Trophoblast cell (in vitro differentiated cells and primary cell): ENCODE measurements at regions not wholly inside any gene's neighbourhood (a gene's known extent, or its start where the extent isn't known, plus 50 kb on each side); places are given as distances from the start of the nearest gene placed in this dataset.

Source experiments
- DNase-seq, 2 donors: peaks; one replicate each; pipeline ENCODE4 v3.0.0-alpha.2; 2016
- H2AFZ ChIP-seq: 2 replicates; pipeline ENCODE4 v1.6.1; 2013; ENCODE audit warnings: low read length, moderate library complexity, mild to moderate bottlenecking; ENCODE audit not compliant: insufficient read depth, poor library complexity
- H2AK5ac ChIP-seq: 2 replicates; pipeline ENCODE4 v1.6.1; 2013; ENCODE audit warnings: mild to moderate bottlenecking, low read length
- H2BK120ac ChIP-seq: 2 replicates; pipeline ENCODE4 v1.6.1; 2013; ENCODE audit warnings: low read length, mild to moderate bottlenecking, moderate library complexity; ENCODE audit not compliant: insufficient read depth, poor library complexity
- H2BK12ac ChIP-seq: 2 replicates; pipeline ENCODE4 v1.6.1; 2013; ENCODE audit warnings: mild to moderate bottlenecking, low read length, moderate library complexity
- H2BK5ac ChIP-seq: 2 replicates; pipeline ENCODE4 v1.6.1; 2013; ENCODE audit warnings: low read length, low read depth, moderate library complexity, mild to moderate bottlenecking; ENCODE audit not compliant: poor library complexity
- H3K14ac ChIP-seq: 2 replicates; pipeline ENCODE4 v1.6.1; 2013; ENCODE audit warnings: mild to moderate bottlenecking, low read length
- H3K18ac ChIP-seq: 2 replicates; pipeline ENCODE4 v1.6.1; 2013; ENCODE audit warnings: mild to moderate bottlenecking, low read length
- H3K23ac ChIP-seq: 2 replicates; pipeline ENCODE4 v1.6.1; 2013; ENCODE audit warnings: low read length
- H3K27ac ChIP-seq: 2 replicates; pipeline ENCODE4 v1.5.1; 2013; ENCODE audit warnings: low read depth, mild to moderate bottlenecking, inconsistent platforms, low read length, moderate library complexity
- H3K27me3 ChIP-seq: 2 replicates; pipeline ENCODE4 v1.6.1; 2013; ENCODE audit warnings: inconsistent platforms, mild to moderate bottlenecking, low read length, moderate library complexity; ENCODE audit not compliant: insufficient read depth
- H3K36me3 ChIP-seq, 2 experiments: 1 replicate in 1 of 2; 2 replicates in 1 of 2; pipeline ENCODE4 v1.6.1; 2013; ENCODE audit warnings: low read length in 2 of 2, mild to moderate bottlenecking in 2 of 2, moderate library complexity in 1 of 2; ENCODE audit not compliant: insufficient read depth in 2 of 2, control insufficient read depth in 1 of 2
- H3K4ac ChIP-seq: 2 replicates; pipeline ENCODE4 v1.6.1; 2013; ENCODE audit warnings: low read depth, mild to moderate bottlenecking, low read length, moderate library complexity
- H3K4me1 ChIP-seq, 2 experiments: 1 replicate in 1 of 2; 2 replicates in 1 of 2; pipeline ENCODE4 v1.6.1; 2013; ENCODE audit warnings: low read length in 2 of 2, mild to moderate bottlenecking in 2 of 2, moderate library complexity in 1 of 2; ENCODE audit not compliant: insufficient read depth in 2 of 2, control insufficient read depth in 1 of 2
- H3K4me2 ChIP-seq: 2 replicates; pipeline ENCODE4 v1.6.1; 2013; ENCODE audit warnings: inconsistent platforms, mild to moderate bottlenecking, low read length, moderate library complexity
- H3K4me3 ChIP-seq: 2 replicates; pipeline ENCODE4 v1.5.1; 2013; ENCODE audit warnings: mild to moderate bottlenecking, low read depth, low read length, inconsistent platforms
- H3K79me1 ChIP-seq: one replicate; pipeline ENCODE4 v1.6.1; 2013; ENCODE audit warnings: low read length
- H3K79me2 ChIP-seq: 2 replicates; pipeline ENCODE4 v1.6.1; 2013; ENCODE audit warnings: low read length, mild to moderate bottlenecking; ENCODE audit not compliant: control insufficient read depth, insufficient read depth, poor library complexity
- H3K9ac ChIP-seq: 2 replicates; pipeline ENCODE4 v1.6.1; 2013; ENCODE audit warnings: mild to moderate bottlenecking, low read length
- H3K9me3 ChIP-seq: 2 replicates; pipeline ENCODE4 v1.6.1; 2013; ENCODE audit warnings: low read depth, mild to moderate bottlenecking, control low read depth, inconsistent platforms, low read length; ENCODE audit not compliant: insufficient read depth
- H4K12ac ChIP-seq: 2 replicates; pipeline ENCODE4 v1.6.1; 2013; ENCODE audit warnings: low read depth, mild to moderate bottlenecking, low read length, moderate library complexity
- H4K8ac ChIP-seq: 2 replicates; pipeline ENCODE4 v1.6.1; 2013; ENCODE audit warnings: low read depth, mild to moderate bottlenecking, low read length, moderate library complexity
- H4K91ac ChIP-seq: one replicate; pipeline ENCODE4 v1.6.1; 2013; ENCODE audit warnings: low read depth, mild to moderate bottlenecking, low read length, moderate library complexity
- WGBS: extraction: QIAGEN DNeasy Blood & Tissue Kit; methylation state at CpG from one replicate; pipeline ENCODE4 v1.1.7; 2013; ENCODE audit warnings: missing lambda C conversion rate; ENCODE audit not compliant: insufficient read length, insufficient coverage; ENCODE audit errors: extremely low coverage; 5-methylcytosine and 5-hydroxymethylcytosine counted together

GRCh38 chr10:128277267-128277840 is 151.1 kb upstream of the MKI67 start:
- Histone ChIP-seq H3K4me3 (no peak overlapping the region), H2AFZ (no peak overlapping the region), H4K91ac (no peak overlapping the region), H3K27me3 (no peaks in the 10 kb centered on the region), H3K79me1 (no peaks in the 10 kb centered on the region), H3K27ac (no peak overlapping the region), H3K14ac (no peak overlapping the region), H3K36me3 (no peaks in the 10 kb centered on the region), H2BK120ac (no peak overlapping the region), H3K79me2 (no peaks in the 10 kb centered on the region), H3K4me2 (no peak overlapping the region), H4K12ac (no peak overlapping the region), H4K8ac (no peak overlapping the region), H3K18ac (no peak overlapping the region), H3K9me3 (no peaks in the 10 kb centered on the region), H3K4ac (no peak overlapping the region), H3K9ac (no peak overlapping the region), H2AK5ac (no peak overlapping the region), H2BK12ac (no peak overlapping the region), H2BK5ac (no peak overlapping the region), H3K23ac (no peak overlapping the region), H3K4me1 (no peaks in the 10 kb centered on the region)
- WGBS: no CpG with 5 or more reads among the region's 8 CpGs
- no peak for DNase-seq

GRCh38 chr10:128278362-128278761 is 152.1 kb upstream of the MKI67 start:
- H2BK120ac ChIP-seq: no peak overlapping the region
- H3K9me3 ChIP-seq: no peaks in the 10 kb centered on the region
- no peak overlapping the region for H3K4ac ChIP-seq
- no peak overlapping the region for H3K4me3 ChIP-seq
- no peak overlapping the region for H2AFZ ChIP-seq
- H3K9ac ChIP-seq: no peak overlapping the region
- no peaks in the 10 kb centered on the region for H3K36me3 ChIP-seq
- no peak overlapping the region for H3K14ac ChIP-seq
- H3K23ac ChIP-seq: no peak overlapping the region
- no peaks in the 10 kb centered on the region for H3K4me1 ChIP-seq
- no peak overlapping the region for H2BK5ac ChIP-seq
- no peak overlapping the region for H2BK12ac ChIP-seq
- no peak for DNase-seq
- WGBS: no CpG with 5 or more reads among the region's 7 CpGs
- H4K8ac ChIP-seq: no peak overlapping the region
- H4K12ac ChIP-seq: no peak overlapping the region
- no peak overlapping the region for H3K4me2 ChIP-seq
- H3K27ac ChIP-seq: no peak overlapping the region
- H3K18ac ChIP-seq: no peak overlapping the region
- H2AK5ac ChIP-seq: no peak overlapping the region
- no peaks in the 10 kb centered on the region for H3K79me2 ChIP-seq
- H4K91ac ChIP-seq: no peak overlapping the region
- no peaks in the 10 kb centered on the region for H3K27me3 ChIP-seq
- no peaks in the 10 kb centered on the region for H3K79me1 ChIP-seq

GRCh38 chr10:128280271-128280670 is 154.0 kb upstream of the MKI67 start:
- H4K12ac ChIP-seq: no peak overlapping the region
- H4K91ac ChIP-seq: no peak overlapping the region
- no peak overlapping the region for H4K8ac ChIP-seq
- no peak overlapping the region for H3K14ac ChIP-seq
- no peak overlapping the region for H3K23ac ChIP-seq
- no peak for DNase-seq
- WGBS: no CpG with 5 or more reads among the region's 2 CpGs
- H2BK12ac ChIP-seq: no peak overlapping the region
- no peak overlapping the region for H2AK5ac ChIP-seq
- no peak overlapping the region for H3K27ac ChIP-seq
- H2BK120ac ChIP-seq: no peak overlapping the region
- no peak overlapping the region for H3K4me2 ChIP-seq
- H3K4ac ChIP-seq: no peak overlapping the region
- no peak overlapping the region for H3K18ac ChIP-seq
- H3K9me3 ChIP-seq: no peaks in the 10 kb centered on the region
- no peaks in the 10 kb centered on the region for H3K27me3 ChIP-seq
- H3K9ac ChIP-seq: no peak overlapping the region
- H3K79me2 ChIP-seq: no peaks in the 10 kb centered on the region
- no peaks in the 10 kb centered on the region for H3K4me1 ChIP-seq
- no peak overlapping the region for H2BK5ac ChIP-seq
- no peak overlapping the region for H2AFZ ChIP-seq
- no peaks in the 10 kb centered on the region for H3K79me1 ChIP-seq
- no peak overlapping the region for H3K4me3 ChIP-seq
- no peaks in the 10 kb centered on the region for H3K36me3 ChIP-seq

GRCh38 chr10:128281343-128281742 is 155.1 kb upstream of the MKI67 start:
- Histone ChIP-seq H3K4me2 (no peak overlapping the region), H3K27me3 (peaks cover 6% of the 10 kb centered on the region), H3K27ac (no peak overlapping the region), H3K14ac (no peak overlapping the region), H3K23ac (no peak overlapping the region), H2BK120ac (no peak overlapping the region), H3K36me3 (no peaks in the 10 kb centered on the region), H3K18ac (no peak overlapping the region), H2BK12ac (no peak overlapping the region), H2AK5ac (no peak overlapping the region), H3K79me2 (no peaks in the 10 kb centered on the region), H3K4me3 (no peak overlapping the region), H2AFZ (no peak overlapping the region), H2BK5ac (no peak overlapping the region), H3K9me3 (no peaks in the 10 kb centered on the region), H3K4me1 (no peaks in the 10 kb centered on the region), H3K4ac (no peak overlapping the region), H3K79me1 (no peaks in the 10 kb centered on the region), H4K12ac (no peak overlapping the region), H4K8ac (no peak overlapping the region), H4K91ac (no peak overlapping the region), H3K9ac (no peak overlapping the region)
- no CpG with 5 or more reads among the region's 6 CpGs for WGBS
- no peak for DNase-seq
